ENCODE measurements at regions not wholly inside any gene's neighbourhood (a gene's known extent, or its start where the extent isn't known, plus 50 kb on each side); places are given as distances from the start of the nearest gene placed in this dataset.

DNA sequence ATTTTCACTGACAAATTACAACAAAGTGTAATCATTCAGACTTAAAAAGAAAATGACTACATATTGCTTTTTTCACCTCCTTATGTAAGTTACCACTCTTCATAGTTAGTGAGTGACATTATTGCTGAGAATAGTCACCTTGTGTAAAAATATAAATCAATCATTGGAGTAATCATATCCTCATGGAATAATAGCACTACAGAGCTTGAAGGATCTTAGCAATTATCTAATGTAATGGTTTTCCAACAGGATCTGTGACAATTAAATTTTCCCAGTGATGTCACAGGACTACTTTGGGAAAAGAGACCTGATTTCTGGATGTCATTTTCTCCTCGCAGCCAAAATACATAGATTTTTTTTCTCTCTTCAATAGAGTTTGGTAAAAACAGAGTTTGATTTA, 833.0 kb upstream of the PCDH9 start:
- TF ChIP-seq ZNF274 (IDR thresholded peaks at IDR 0.05; ENCODE audit: low read depth, low read length): no peak
- no peak for TF ChIP-seq YY1 (IDR thresholded peaks at IDR 0.05; ENCODE audit: insufficient read depth, insufficient read length)
